Karpas-422 (cell line): ENCODE measurements at regions not wholly inside any gene's neighbourhood (a gene's known extent, or its start where the extent isn't known, plus 50 kb on each side); places are given as distances from the start of the nearest gene placed in this dataset.

Experiments
- DNase-seq: peaks from one replicate; pipeline ENCODE4 v3.0.0-alpha.2; 2015
- H2AFZ ChIP-seq: fragments of 200-600 bp; sonication (generic); 2 replicates; pipeline ENCODE4 v1.6.1; 2014; ENCODE audit warnings: antibody characterized with exemption, low read length, mixed read lengths
- H3K27ac ChIP-seq: fragments of 200-600 bp; sonication (generic); 2 replicates; pipeline ENCODE4 v1.5.1; 2014; ENCODE audit warnings: mild to moderate bottlenecking, low read length, moderate library complexity
- H3K27me3 ChIP-seq: fragments of 200-600 bp; sonication (generic); 2 replicates; pipeline ENCODE4 v1.6.1; 2014; ENCODE audit warnings: low read length, mixed read lengths
- H3K36me3 ChIP-seq: fragments of 200-600 bp; sonication (generic); 2 replicates; pipeline ENCODE4 v1.6.1; 2014; ENCODE audit warnings: low read length, mixed read lengths; ENCODE audit not compliant: insufficient read depth
- H3K4me1 ChIP-seq: fragments of 200-600 bp; sonication (generic); 2 replicates; pipeline ENCODE4 v1.6.1; 2014; ENCODE audit warnings: mild to moderate bottlenecking, low read length, mixed read lengths
- H3K4me2 ChIP-seq: fragments of 200-600 bp; sonication (generic); 2 replicates; pipeline ENCODE4 v1.6.1; 2014; ENCODE audit warnings: low read length, low read depth, mild to moderate bottlenecking; ENCODE audit not compliant: poor library complexity, severe bottlenecking
- H3K4me3 ChIP-seq: fragments of 200-600 bp; sonication (generic); 2 replicates; pipeline ENCODE4 v1.5.1; 2014; ENCODE audit warnings: mild to moderate bottlenecking, antibody characterized with exemption, low read length, mixed read lengths
- H3K79me2 ChIP-seq: fragments of 200-600 bp; sonication (generic); 2 replicates; pipeline ENCODE4 v1.6.1; 2014; ENCODE audit warnings: mild to moderate bottlenecking, low read length, mixed read lengths
- H3K9ac ChIP-seq: fragments of 200-600 bp; sonication (generic); 2 replicates; pipeline ENCODE4 v1.6.0; 2014; ENCODE audit warnings: low read length
- H3K9me2 ChIP-seq: fragments of 200-600 bp; sonication (generic), shearing (Covaris generic); replicated peaks from 2 replicates; pipeline ENCODE4 v1.6.0; 2014; ENCODE audit warnings: mild to moderate bottlenecking, low read length, moderate library complexity; ENCODE audit not compliant: insufficient read depth
- H3K9me3 ChIP-seq: fragments of 300-700, 200-600 bp; sonication (generic); 2 replicates; pipeline ENCODE4 v1.6.1; 2014; ENCODE audit warnings: low read length, mixed read lengths
- H4K20me1 ChIP-seq: fragments of 200-600 bp; sonication (generic); 2 replicates; pipeline ENCODE4 v1.6.1; 2014; ENCODE audit warnings: mild to moderate bottlenecking, antibody characterized with exemption, low read length, low read depth; ENCODE audit not compliant: insufficient read depth

DNA sequence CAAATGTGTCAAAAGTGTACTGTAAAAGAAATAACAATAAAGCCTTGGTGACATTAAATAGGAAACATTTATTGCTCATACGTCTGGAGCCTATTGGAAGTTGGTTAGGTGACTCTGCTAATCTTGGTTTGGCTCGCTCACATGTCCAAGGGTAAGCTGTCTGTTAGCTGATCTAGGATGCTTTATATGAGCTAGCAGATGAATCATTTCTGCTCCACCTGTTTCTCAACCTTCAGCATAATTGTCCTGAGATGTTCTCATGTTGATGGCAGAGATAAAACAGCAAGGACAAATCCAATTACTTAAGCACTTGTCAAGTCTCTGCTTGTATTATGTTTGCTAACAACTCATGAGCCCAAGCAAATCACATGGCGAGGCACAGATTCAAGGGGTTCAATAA is 56.0 kb upstream of the CD53 start:
- Histone ChIP-seq H4K20me1 (no peaks in the 10 kb centered on the region), H3K27me3 (no peaks in the 10 kb centered on the region), H3K9ac (no peak overlapping the region), H3K4me1 (peaks cover 5% of the 10 kb centered on the region; the same call in 1 of the 2 replicates), H3K36me3 (no peaks in the 10 kb centered on the region), H3K79me2 (no peaks in the 10 kb centered on the region), H3K4me3 (no peak overlapping the region), H3K9me2 (no peaks in the 10 kb centered on the region), H3K9me3 (no peaks in the 10 kb centered on the region), H3K27ac (no peak overlapping the region), H3K4me2 (no peak overlapping the region), H2AFZ (no peak overlapping the region)
- DNase-seq = no peak

GRCh38 chr1:110811529-110811928 is 61.4 kb upstream of the CD53 start:
- Histone ChIP-seq H3K27ac (no peak overlapping the region), H3K9me3 (no peaks in the 10 kb centered on the region), H3K36me3 (no peaks in the 10 kb centered on the region), H3K4me1 (no peaks in the 10 kb centered on the region), H3K4me2 (no peak overlapping the region), H3K9ac (no peak overlapping the region), H3K9me2 (no peaks in the 10 kb centered on the region), H3K4me3 (no peak overlapping the region), H3K27me3 (no peaks in the 10 kb centered on the region), H2AFZ (no peak overlapping the region), H3K79me2 (no peaks in the 10 kb centered on the region), H4K20me1 (no peaks in the 10 kb centered on the region)
- no peak for DNase-seq

GRCh38 chr1:110800079-110800478 is 72.9 kb upstream of the CD53 start:
- no peaks in the 10 kb centered on the region for H3K9me3 ChIP-seq
- DNase-seq = peak; percentile 46
- H3K36me3 ChIP-seq = no peaks in the 10 kb centered on the region
- H2AFZ ChIP-seq = no peak overlapping the region
- no peaks in the 10 kb centered on the region for H4K20me1 ChIP-seq
- H3K27me3 ChIP-seq = no peaks in the 10 kb centered on the region
- H3K4me1 ChIP-seq = no peaks in the 10 kb centered on the region
- H3K79me2 ChIP-seq = no peaks in the 10 kb centered on the region
- H3K4me2 ChIP-seq = no peak overlapping the region
- no peak overlapping the region for H3K9ac ChIP-seq
- H3K9me2 ChIP-seq = no peaks in the 10 kb centered on the region
- no peak overlapping the region for H3K27ac ChIP-seq
- no peak overlapping the region for H3K4me3 ChIP-seq

DNA sequence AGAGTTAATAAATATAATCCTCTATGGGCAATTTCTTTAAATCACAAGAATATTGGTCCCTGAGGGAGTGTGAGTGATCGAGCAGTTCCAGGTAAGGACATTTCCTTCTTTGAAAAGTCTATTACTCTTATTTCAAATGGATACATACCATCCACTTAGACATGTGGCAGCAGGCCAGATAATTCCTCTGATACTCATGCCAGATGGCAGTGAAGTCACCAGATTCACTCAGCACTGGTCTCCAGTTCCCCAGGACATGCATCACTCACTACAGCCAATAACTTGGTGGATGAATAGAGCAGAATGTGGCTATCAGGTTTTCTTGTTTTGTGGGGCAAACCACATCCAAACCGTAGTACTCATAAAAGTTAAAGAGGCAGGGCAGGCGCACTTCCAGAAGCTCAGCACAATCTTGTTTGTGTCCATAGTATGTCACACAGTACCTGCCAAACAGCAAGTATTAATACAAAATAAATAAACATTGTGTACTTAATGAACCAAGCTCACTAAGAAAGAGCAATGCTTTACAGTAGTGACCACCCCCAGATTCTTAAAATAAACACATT is 74.2 kb upstream of the CD53 start:
- no peak for DNase-seq

DNA sequence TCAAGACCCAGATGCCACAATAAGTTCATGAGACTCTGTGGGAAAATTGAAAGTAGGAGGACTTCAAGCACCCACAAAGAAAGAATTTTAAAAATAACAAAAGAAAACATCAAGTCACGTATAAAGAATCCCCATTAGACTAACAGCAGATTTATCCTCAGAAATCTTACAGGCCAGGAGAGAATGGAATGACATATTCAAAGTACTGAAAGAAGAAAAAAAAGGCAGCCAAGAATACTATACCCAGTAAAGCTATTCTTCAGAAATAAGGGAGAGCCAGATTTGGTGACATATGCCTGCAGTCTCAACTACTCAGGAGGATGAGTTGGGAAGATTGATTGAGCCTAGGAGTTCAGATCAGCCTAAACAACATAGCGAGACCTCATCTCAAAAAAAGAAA is 84.3 kb upstream of the CD53 start:
- no peak overlapping the region for H3K4me3 ChIP-seq
- no peaks in the 10 kb centered on the region for H3K4me1 ChIP-seq
- no peak overlapping the region for H3K27ac ChIP-seq
- H3K27me3 ChIP-seq = no peaks in the 10 kb centered on the region
- H2AFZ ChIP-seq = no peak overlapping the region
- no peaks in the 10 kb centered on the region for H3K36me3 ChIP-seq
- H3K9me2 ChIP-seq = no peaks in the 10 kb centered on the region
- no peaks in the 10 kb centered on the region for H3K9me3 ChIP-seq
- DNase-seq = no peak
- H3K9ac ChIP-seq = no peak overlapping the region
- H4K20me1 ChIP-seq = no peaks in the 10 kb centered on the region
- H3K4me2 ChIP-seq = no peak overlapping the region
- H3K79me2 ChIP-seq = no peaks in the 10 kb centered on the region

More for the DNA sequence above, 74.2 kb upstream of the CD53 start:
- Histone ChIP-seq H3K27me3 (no peaks in the 10 kb centered on the region), H3K79me2 (no peaks in the 10 kb centered on the region), H4K20me1 (no peaks in the 10 kb centered on the region), H3K27ac (no peak overlapping the region), H2AFZ (no peak overlapping the region), H3K4me3 (no peak overlapping the region), H3K36me3 (no peaks in the 10 kb centered on the region), H3K4me1 (no peaks in the 10 kb centered on the region), H3K9ac (no peak overlapping the region), H3K9me2 (no peaks in the 10 kb centered on the region), H3K9me3 (no peaks in the 10 kb centered on the region), H3K4me2 (no peak overlapping the region)

- Histone ChIP-seq H3K4me3 (no peak overlapping the region), H3K9ac (no peak overlapping the region)
These were observed 85.4 kb upstream of the CD53 start for GRCh38 chr1:110787328-110788071.

DNA sequence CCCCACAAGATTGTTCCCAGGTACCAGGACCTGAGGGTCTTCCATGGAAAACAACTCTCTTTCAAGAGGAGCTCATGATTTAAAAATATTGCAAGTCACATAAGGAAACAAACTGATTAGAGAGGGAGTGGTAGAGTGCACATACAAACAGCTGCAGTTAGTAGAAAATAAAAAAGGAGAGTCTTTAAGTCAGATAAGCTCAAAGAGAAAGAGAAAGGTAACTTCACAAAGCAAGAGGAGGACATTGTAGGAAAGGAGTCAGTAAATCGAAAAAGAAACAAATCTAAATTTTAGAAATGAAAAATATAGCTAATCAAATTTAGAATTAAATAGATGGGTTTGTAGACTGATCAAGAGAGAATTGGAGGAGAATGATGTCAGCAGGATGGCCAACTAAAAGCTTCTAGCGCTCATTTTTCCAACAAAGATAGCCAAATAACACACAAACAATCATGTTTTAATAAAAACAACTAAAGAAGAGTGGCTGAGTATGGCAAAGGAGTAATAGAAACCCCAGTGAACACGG is 86.1 kb upstream of the CD53 start:
- H3K79me2 ChIP-seq = no peaks in the 10 kb centered on the region
- no peaks in the 10 kb centered on the region for H3K36me3 ChIP-seq
- no peaks in the 10 kb centered on the region for H3K9me2 ChIP-seq
- H3K9ac ChIP-seq = no peak overlapping the region
- H3K27ac ChIP-seq = no peak overlapping the region
- no peaks in the 10 kb centered on the region for H3K9me3 ChIP-seq
- H3K27me3 ChIP-seq = no peaks in the 10 kb centered on the region
- H4K20me1 ChIP-seq = no peaks in the 10 kb centered on the region
- no peak overlapping the region for H3K4me2 ChIP-seq
- no peaks in the 10 kb centered on the region for H3K4me1 ChIP-seq
- H3K4me3 ChIP-seq = no peak overlapping the region
- no peak overlapping the region for H2AFZ ChIP-seq
- no peak for DNase-seq

More at GRCh38 chr1:110787328-110788071, 85.4 kb upstream of the CD53 start:
- Histone ChIP-seq H3K9me3 (no peaks in the 10 kb centered on the region), H3K36me3 (no peaks in the 10 kb centered on the region), H3K27me3 (no peaks in the 10 kb centered on the region), H3K4me1 (no peaks in the 10 kb centered on the region), H3K27ac (no peak overlapping the region), H3K79me2 (no peaks in the 10 kb centered on the region), H3K4me2 (no peak overlapping the region), H4K20me1 (no peaks in the 10 kb centered on the region), H3K9me2 (no peaks in the 10 kb centered on the region), H2AFZ (no peak overlapping the region)
- no peak for DNase-seq

- H3K27ac ChIP-seq = no peak overlapping the region
- no peak overlapping the region for H3K4me3 ChIP-seq
- no peaks in the 10 kb centered on the region for H3K36me3 ChIP-seq
- H3K27me3 ChIP-seq = no peaks in the 10 kb centered on the region
- no peaks in the 10 kb centered on the region for H3K4me1 ChIP-seq
- H3K4me2 ChIP-seq = no peak overlapping the region
- no peaks in the 10 kb centered on the region for H4K20me1 ChIP-seq
- H3K79me2 ChIP-seq = no peaks in the 10 kb centered on the region
- H2AFZ ChIP-seq = no peak overlapping the region
- H3K9ac ChIP-seq = no peak overlapping the region
- no peaks in the 10 kb centered on the region for H3K9me2 ChIP-seq
- H3K9me3 ChIP-seq = no peaks in the 10 kb centered on the region
- DNase-seq = no peak
These were observed 87.3 kb upstream of the CD53 start for GRCh38 chr1:110785612-110786011.
